Cardiac muscle cell (in vitro differentiated cells and primary cell): ENCODE measurements at regions not wholly inside any gene's neighbourhood (a gene's known extent, or its start where the extent isn't known, plus 50 kb on each side); places are given as distances from the start of the nearest gene placed in this dataset.
"Not testable (repeated sequence)": the region's sequence is repeated elsewhere in the genome, so short reads cannot be mapped to it uniquely, and the experiment has no call there.

Source experiments
- DNase-seq, 2 donors: peaks; one replicate each; pipeline versions ENCODE4 v3.0.0 to v3.0.0-alpha.2; 2010 to 2017; ENCODE audit warnings: low read depth in 1 of 2, low spot score in 1 of 2
- H3K27ac ChIP-seq: fragments of 200-600 bp; sonication (generic); 2 replicates; pipeline ENCODE4 v1.5.1; 2016
- H3K27me3 ChIP-seq: fragments of 200-600 bp; sonication (generic); 2 replicates; pipeline ENCODE4 v1.6.0; 2016; ENCODE audit warnings: control low read depth
- H3K36me3 ChIP-seq: fragments of 200-600 bp; sonication (generic); 2 replicates; pipeline ENCODE4 v1.5.1; 2016; ENCODE audit warnings: control low read depth
- H3K4me1 ChIP-seq: fragments of 200-600 bp; sonication (generic); 2 replicates; pipeline ENCODE4 v1.8.1; 2017; ENCODE audit warnings: low read depth, mild to moderate bottlenecking, mixed run types
- H3K4me3 ChIP-seq: fragments of 200-600 bp; sonication (generic); 2 replicates; pipeline ENCODE4 v1.5.1; 2016; ENCODE audit warnings: mild to moderate bottlenecking
- H3K9me3 ChIP-seq: fragments of 200-600 bp; sonication (generic); 2 replicates; pipeline ENCODE4 v1.5.1; 2017; ENCODE audit warnings: low read depth, mild to moderate bottlenecking, control low read depth
- TF ChIP-seq, protein P1 (sequence below): IDR thresholded peaks from 2 replicates; pipeline ENCODE4 v1.5.1; 2012; ENCODE audit warnings: low read depth, mild to moderate bottlenecking, low read length

- peaks cover 27% of the 10 kb centered on the region for H3K4me1 ChIP-seq
- H3K9me3 ChIP-seq, result no peaks in the 10 kb centered on the region
- H3K27ac ChIP-seq, result no peak overlapping the region
- DNase-seq, result no peak
- no peak overlapping the region for H3K4me3 ChIP-seq
- H3K36me3 ChIP-seq, result no peaks in the 10 kb centered on the region
- TF ChIP-seq, protein P1, sequence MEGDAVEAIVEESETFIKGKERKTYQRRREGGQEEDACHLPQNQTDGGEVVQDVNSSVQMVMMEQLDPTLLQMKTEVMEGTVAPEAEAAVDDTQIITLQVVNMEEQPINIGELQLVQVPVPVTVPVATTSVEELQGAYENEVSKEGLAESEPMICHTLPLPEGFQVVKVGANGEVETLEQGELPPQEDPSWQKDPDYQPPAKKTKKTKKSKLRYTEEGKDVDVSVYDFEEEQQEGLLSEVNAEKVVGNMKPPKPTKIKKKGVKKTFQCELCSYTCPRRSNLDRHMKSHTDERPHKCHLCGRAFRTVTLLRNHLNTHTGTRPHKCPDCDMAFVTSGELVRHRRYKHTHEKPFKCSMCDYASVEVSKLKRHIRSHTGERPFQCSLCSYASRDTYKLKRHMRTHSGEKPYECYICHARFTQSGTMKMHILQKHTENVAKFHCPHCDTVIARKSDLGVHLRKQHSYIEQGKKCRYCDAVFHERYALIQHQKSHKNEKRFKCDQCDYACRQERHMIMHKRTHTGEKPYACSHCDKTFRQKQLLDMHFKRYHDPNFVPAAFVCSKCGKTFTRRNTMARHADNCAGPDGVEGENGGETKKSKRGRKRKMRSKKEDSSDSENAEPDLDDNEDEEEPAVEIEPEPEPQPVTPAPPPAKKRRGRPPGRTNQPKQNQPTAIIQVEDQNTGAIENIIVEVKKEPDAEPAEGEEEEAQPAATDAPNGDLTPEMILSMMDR, result no peak
- H3K27me3 ChIP-seq, result no peaks in the 10 kb centered on the region
Measured at GRCh38 chr6:836276-836853, 143.4 kb upstream of the EXOC2 start.

DNA sequence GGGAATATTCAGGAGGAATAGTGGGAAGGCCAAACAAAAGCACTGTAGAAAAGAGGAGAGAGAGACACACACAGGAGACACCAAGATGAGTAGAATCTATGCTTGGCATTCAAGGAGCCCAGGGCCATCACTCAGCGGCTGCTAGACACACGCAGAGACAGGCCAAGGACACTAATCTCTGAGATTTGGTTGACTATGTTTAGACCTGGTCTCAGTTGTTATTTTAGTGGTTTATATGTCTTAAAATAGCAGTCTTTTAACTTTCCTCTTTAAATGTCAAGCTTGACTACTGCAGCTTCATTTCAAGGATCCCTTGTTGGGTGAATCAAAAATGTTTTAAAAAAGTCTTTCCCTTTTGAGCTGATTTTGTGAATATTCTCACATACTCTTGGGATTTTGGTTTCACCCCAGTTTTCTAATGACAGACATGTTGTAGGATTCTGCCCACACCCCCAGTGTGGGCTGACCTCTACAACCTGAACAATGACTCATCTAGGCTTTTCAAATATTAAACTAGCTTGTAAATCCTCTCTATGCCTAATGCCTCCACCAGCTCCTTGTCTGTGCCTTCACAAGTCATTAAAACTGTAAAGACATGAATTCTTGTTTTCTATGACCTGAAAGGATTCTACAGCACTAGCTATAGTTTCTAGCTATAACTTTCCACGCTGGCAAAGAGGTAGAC, 142.7 kb upstream of the EXOC2 start:
- no peak for DNase-seq
- H3K27ac ChIP-seq, result no peak overlapping the region
- no peaks in the 10 kb centered on the region for H3K36me3 ChIP-seq
- no peaks in the 10 kb centered on the region for H3K27me3 ChIP-seq
- H3K9me3 ChIP-seq, result no peaks in the 10 kb centered on the region
- H3K4me1 ChIP-seq, result peaks cover 27% of the 10 kb centered on the region
- TF ChIP-seq, protein P1, result no peak
- no peak overlapping the region for H3K4me3 ChIP-seq

GRCh38 chr6:834866-835265, 141.9 kb upstream of the EXOC2 start:
- Histone ChIP-seq H3K36me3 (no peaks in the 10 kb centered on the region), H3K4me1 (peaks cover 27% of the 10 kb centered on the region), H3K4me3 (no peak overlapping the region), H3K27ac (no peak overlapping the region), H3K9me3 (no peaks in the 10 kb centered on the region), H3K27me3 (no peaks in the 10 kb centered on the region)
- no peak for DNase-seq
- TF ChIP-seq, protein P1, result no peak

GRCh38 chr6:834190-834589, 141.3 kb upstream of the EXOC2 start:
- H3K27ac ChIP-seq, result no peak overlapping the region
- peaks cover 3% of the 10 kb centered on the region for H3K27me3 ChIP-seq
- TF ChIP-seq, protein P1, result no peak
- no peak overlapping the region for H3K4me3 ChIP-seq
- no peak for DNase-seq
- H3K36me3 ChIP-seq, result no peaks in the 10 kb centered on the region
- H3K4me1 ChIP-seq, result peaks cover 27% of the 10 kb centered on the region
- H3K9me3 ChIP-seq, result no peaks in the 10 kb centered on the region

DNA sequence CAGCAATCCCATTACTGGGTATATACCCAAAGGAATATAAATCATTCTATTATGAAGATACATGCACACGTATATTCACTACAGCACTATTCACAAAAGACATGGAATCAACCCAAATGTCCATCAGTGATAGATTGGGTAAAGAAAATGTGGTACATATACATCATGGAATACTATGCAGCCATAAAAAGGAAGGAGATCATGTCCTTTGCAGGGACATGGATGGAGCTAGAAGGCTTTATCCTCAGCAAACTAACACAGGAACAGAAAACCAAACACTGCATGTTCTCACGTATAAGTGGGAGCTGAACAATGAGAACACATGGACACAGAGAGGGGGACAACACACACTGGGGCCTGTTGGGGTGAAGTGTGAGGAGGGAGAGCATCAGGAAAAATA, 139.9 kb upstream of the EXOC2 start:
- H3K36me3 ChIP-seq, H3K27me3 ChIP-seq, H3K4me3 ChIP-seq, H3K27ac ChIP-seq, DNase-seq, H3K9me3 ChIP-seq: not testable (repeated sequence)
- H3K4me1 ChIP-seq, result peaks cover 27% of the 10 kb centered on the region

DNA sequence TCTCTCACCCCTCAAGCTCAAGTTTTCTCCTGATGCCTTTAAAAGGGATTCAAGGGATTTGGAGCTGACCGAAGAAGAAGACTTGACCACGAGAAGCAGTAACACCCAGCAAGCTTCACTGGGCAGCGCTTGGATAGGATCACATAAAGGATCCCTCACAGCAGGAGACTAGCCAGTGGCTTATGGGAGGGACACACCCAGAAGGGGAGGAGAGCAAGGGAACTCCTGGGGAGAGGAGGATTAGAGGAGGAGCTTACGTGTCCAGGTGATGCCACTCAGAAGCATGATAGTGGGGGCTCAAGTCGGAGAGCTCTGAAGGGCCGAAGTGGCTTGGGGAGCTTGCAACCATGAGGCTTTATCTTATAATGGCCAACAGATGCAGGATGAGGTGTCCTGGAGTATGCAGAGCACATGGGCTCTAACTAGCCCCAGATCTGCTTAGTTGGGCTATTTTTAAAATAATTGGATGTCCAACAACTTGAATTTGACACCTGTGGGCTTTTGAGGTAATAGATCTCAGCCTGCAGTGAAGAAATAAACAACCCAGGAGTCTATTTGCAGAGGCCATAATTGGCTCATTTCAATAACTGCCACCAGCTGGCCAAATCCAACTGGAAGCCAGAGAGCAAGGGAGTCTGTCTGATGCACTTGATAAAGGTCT, 137.9 kb upstream of the EXOC2 start:
- Histone ChIP-seq H3K27me3 (peaks cover 3% of the 10 kb centered on the region), H3K27ac (no peak overlapping the region), H3K9me3 (no peaks in the 10 kb centered on the region), H3K4me3 (no peak overlapping the region), H3K36me3 (no peaks in the 10 kb centered on the region), H3K4me1 (peaks cover 12% of the 10 kb centered on the region)
- TF ChIP-seq, protein P1, result no peak
- no peak for DNase-seq
